GM10248 (cell line): ENCODE measurements at regions not wholly inside any gene's neighbourhood (a gene's known extent, or its start where the extent isn't known, plus 50 kb on each side); places are given as distances from the start of the nearest gene placed in this dataset.

ENCODE experiments used
- CTCF ChIA-PET: fragments of 300-600 bp; sonication (Branson Sonifier 250); formaldehyde crosslinking; extraction: SDS; loops from one replicate; lab custom pipeline; 2021; ENCODE audit warnings: antibody characterized with exemption; lab: Yijun Ruan, JAX
- POLR2A ChIA-PET: fragments of 350-650 bp; sonication (Branson Sonifier 250); formaldehyde crosslinking; extraction: SDS; loops from one replicate; lab custom pipeline; 2020; ENCODE audit warnings: antibody characterized with exemption; lab: Yijun Ruan, JAX
- DNase-seq: peaks from one replicate; pipeline ENCODE4 v3.0.0; 2012; ENCODE audit errors: extremely low spot score
- CTCF ChIP-seq: IDR thresholded peaks from 2 replicates; pipeline ENCODE4 v1.5.1; 2012; ENCODE audit warnings: mild to moderate bottlenecking, low read depth; ENCODE audit errors: extremely low read depth, missing control alignments, control extremely low read depth

DNA sequence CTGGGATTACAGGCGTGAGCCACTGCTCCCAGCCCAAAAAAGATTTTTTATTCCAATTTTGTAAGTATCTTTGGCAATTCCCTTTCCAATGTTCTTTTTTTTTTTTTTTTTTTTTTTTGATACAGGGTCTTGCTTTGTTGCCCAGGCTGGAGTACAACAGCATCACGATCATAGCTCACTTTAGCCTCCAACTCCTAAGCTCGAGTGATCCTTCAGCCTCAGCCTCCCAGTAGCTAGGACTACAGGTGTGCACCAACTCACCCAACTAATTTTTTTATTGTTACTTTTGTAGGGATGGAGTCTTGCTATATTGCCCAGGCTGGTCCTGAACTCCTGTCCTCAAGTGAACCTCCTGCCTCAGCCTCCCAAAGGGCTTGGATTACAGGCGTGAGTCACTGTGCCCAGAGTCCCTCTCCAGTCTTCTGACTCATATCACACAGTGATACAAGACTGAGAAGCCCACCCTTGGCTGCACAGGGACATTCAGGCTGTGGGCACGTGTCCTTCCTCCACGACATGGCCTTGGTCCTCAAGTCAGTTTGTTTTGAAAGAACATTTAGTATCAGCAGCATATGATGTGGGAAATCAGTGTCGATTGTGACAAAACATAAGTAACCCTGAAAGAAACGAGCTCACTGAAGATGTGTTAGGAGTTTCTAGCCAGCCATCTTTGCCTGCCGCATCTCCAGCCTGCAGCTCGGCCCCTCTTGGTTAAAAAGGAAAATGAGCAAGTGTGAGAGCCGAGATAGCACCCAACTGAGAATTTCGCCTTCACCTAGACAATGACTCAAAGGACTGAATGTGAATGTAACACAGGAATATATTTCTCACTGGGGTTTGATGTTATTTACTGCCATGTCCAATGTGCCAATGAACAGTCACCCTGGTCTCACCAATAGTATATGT lies 175.5 kb downstream of the MN1 start:
- DNase-seq = no peak
- CTCF ChIA-PET = no interaction called here
- no peak for TF ChIP-seq CTCF
- POLR2A ChIA-PET = no interaction called here

GRCh38 chr22:27626675-27627443 lies 174.7 kb downstream of the MN1 start:
- no peak for DNase-seq
- POLR2A ChIA-PET = no interaction called here
- CTCF ChIA-PET = no interaction called here
- no peak for TF ChIP-seq CTCF

DNA sequence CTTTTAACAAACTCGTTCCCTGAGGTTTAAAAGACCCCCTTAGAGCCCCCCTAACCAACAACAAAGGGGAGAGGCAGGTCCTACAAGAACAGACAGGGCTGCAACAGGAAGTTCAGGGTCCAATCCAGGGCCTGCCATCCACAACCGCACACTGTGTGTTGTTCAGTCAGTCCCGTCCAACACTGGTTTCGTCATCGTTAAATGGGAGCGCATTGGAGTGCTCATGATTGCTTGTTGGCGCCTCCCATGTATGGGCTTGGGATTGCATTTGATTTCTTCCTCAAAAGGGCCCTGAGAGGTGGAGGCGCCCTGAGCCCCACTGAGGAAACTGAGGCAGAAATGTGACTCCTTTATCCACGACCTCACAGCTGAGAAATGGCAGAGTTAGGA lies 174.1 kb downstream of the MN1 start:
- ChIA-PET POLR2A (no interaction called here), CTCF (no interaction called here)
- TF ChIP-seq CTCF = no peak
- DNase-seq = no peak

GRCh38 chr22:27627901-27628300 lies 173.7 kb downstream of the MN1 start:
- ChIA-PET CTCF (no interaction called here), POLR2A (no interaction called here)
- DNase-seq = no peak
- no peak for TF ChIP-seq CTCF

- no peak for TF ChIP-seq CTCF
- no peak for DNase-seq
- CTCF ChIA-PET = no interaction called here
- POLR2A ChIA-PET = no interaction called here
Observed at GRCh38 chr22:27628341-27628740, 173.2 kb downstream of the MN1 start.

- DNase-seq = no peak
- CTCF ChIA-PET = no interaction called here
- no peak for TF ChIP-seq CTCF
- POLR2A ChIA-PET = no interaction called here
Observed at GRCh38 chr22:27628891-27629631, 172.5 kb downstream of the MN1 start.
